Limb (tissue), 2 donors: ENCODE measurements at regions not wholly inside any gene's neighbourhood (a gene's known extent, or its start where the extent isn't known, plus 50 kb on each side); places are given as distances from the start of the nearest gene placed in this dataset.

Source experiments
- DNase-seq, 2 donors: peaks; one replicate each; pipeline ENCODE4 v3.0.0-alpha.2; 2016; ENCODE audit errors: extremely low spot score in 2 of 2

DNA sequence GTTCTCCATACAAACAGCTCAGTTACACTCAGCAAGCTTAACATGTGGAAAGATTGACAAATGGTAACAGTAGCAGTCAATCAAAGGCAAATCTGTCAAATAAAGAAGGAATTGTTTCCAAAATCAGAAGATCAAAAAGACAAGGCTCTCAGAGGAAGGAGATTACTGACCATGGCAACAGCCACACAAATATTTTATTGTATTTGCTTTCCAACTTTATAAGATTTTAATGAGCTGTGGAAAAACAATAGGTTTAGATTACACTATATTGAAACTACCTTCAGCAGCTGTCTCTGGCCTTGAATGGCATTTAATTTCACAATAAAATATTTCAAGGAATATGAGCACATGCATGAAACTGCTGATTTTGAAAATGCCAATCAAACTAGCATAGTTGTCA, 1143.9 kb upstream of the GJE1 start:
- DNase-seq: peak in 1 of 2 donors; percentile 13

DNA sequence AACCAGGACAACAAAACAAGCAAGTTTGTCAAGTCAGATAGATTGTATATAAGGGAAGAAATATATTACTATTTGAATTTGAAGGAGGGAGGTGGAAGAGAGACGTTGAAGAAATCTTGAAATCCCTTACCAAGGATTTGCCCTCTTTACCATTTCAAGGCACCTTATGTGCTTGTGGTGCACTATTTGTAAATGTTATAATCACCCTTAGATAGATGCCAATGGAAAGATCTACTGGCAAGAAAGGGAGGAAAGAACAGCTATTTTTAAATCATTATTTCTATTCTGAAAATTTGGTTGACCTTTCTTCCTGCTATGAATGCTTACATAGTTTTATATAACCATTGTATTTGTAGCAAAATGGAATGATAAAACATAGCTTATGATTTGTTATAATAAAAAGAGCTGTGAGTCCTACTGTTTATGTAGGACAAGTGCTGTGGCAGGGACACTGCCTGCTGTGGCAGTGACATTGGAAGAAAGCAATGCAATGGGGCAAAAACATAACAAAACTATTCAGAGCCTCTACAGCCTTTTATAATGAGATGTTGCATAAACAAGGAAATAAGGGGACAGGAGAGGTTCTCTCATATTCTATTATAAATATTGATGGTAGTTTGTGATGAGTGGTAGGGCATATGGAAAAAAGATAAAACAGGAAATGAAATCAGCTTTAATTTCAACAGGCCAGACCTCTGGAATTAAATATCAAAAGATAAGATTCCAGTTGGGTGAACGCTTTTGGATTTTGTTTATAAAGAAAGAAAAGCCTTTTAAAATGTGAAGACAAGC, 1145.2 kb upstream of the GJE1 start:
- DNase-seq: no peak

DNA sequence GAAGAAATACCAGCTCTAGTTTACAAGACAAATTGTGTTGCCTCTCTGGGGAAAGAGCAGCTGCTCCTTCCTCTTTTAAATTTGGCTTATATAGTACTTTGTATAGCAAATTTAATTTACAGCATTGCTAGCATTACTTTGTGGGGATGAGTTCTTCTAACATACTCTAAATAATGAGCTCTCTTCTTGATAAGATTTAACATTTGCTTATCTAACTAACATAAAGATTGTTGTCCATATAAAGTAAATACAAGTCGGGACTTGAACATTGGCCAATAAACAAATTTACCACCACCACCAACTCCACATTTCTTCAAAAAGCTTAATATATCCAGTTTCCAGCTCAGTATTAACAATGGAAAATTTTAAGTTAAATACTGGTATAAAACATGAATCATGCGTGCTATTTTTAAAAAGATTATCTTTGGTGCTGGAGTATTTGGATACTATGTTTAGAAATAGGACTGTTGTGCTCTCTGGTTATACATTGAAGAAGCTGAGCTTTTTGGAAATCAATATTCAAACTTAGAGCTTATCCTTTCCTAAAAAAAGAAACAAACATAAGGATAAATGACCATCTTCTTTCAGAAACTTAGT, 1146.9 kb upstream of the GJE1 start:
- no peak for DNase-seq

DNA sequence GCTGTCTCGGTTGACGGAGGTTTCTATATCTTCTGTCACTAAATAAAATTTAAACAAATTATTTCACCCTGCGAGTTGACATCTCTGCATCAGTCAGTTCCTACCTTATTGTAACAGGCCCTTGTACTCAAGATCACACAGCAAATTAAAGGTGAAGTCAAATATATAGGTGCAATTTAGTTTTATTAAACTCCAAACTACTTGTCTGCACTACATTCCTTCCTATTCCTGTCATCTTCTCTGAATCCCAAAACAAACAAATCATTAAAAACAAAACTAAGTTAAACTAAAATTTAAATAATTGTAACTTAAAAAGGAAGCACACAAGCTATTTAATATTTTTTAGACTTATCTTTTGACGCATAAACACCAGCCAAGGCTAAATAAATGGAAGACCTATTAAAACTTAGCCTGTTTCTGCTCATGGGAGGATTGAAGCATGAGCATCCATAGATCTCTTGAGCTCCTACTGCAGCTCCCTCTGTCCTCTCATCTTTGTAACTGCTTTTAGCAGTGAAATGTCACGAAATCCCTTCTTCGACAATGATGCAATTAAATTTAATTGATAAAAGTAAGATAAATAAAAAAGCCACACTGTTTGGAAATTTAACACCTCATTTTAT, 1152.3 kb upstream of the GJE1 start:
- no peak for DNase-seq

DNA sequence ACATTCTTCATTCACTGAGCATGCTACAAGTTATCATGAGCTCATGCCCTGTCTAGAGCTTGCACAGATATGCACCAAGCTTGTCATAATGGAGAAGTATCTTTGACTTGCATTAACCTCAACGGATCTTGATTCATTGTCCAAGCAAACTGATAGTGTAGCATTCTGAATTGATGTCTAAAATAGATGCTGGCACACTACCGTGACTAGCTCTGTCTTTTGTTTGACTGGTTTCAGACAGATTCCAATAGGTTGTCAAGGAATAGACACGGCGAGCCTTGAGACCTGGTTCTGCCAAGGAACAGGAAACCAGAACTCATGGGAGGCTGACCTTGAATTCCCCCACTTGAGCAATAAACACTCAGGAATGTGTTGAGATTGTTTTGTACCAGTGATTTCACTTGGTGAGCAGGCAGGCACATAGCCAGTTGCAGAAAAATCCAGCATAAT, 1153.1 kb upstream of the GJE1 start:
- no peak for DNase-seq

DNA sequence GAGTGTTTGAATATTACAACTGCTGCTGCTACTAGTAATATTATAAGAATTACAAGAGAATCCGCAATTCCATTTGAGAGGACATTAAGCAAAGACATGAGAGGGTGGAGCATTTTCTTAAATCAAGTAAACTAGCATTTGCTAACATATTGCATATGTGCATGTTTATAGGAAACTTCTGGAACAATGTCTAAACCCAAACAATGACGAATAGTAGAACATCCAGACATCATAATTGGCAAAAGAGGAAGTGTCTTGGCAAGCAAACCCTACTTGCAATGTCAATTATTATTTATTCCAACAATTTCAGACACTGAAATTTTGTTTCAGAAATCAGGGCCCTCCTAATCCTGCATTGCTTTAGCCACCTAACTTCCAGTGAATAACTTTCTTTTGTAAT, 1155.3 kb upstream of the GJE1 start:
- no peak for DNase-seq

DNA sequence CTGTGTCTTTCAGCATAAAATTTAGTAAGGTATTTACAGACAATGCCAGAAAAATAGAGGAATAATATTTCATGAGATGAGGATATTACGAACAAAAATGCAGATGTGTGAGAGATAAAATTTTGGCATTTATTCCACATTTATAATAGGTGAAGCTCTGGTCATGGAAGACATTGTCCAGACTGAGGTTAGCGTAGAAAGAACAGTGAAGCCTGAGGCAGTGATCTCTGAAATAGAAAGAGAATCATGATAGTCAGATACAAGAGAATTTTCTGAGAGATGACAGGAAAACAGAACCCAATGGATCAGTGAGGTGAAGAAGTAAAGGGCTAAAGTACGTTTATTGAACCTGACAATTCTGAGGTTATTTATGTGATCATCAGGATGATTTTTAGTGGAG, 1155.9 kb upstream of the GJE1 start:
- no peak for DNase-seq

DNA sequence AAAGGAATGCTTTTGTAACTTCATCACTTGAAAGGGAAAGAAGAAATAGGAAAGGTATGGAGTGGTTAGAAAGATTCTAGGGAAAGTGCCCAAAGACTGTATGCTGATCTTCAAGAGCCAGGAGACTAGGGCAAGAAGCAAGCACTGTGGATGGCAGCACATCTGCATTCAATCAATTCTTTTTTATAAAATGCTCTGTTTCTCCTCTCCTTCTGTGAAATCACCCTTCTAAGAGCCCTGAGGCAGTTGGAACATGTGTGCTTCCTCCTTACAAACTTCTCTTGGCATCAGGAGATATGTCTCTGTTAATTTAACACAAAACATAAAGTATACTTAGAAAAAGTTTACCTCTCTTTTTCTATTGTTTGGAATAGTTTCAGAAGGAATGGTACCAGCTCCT, 1162.2 kb upstream of the GJE1 start:
- no peak for DNase-seq

DNA sequence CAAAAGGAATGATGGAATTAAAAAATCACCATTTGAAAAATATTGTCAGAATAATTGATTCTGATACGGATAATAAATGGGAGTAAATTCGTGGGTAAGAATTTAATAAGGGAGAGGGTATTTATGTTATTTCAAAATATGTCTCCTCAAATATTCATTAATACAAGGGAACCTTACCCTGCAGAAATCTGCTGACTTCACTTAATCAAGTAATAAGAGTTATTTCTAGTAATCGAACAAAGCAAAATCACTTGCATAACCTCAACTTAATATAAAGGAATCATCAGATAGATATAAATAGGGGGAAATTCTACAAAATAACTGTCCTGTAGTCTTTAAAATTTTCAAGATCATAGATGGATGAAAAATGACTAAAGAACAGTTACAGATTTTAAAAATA, 1164.7 kb upstream of the GJE1 start:
- no peak for DNase-seq

DNA sequence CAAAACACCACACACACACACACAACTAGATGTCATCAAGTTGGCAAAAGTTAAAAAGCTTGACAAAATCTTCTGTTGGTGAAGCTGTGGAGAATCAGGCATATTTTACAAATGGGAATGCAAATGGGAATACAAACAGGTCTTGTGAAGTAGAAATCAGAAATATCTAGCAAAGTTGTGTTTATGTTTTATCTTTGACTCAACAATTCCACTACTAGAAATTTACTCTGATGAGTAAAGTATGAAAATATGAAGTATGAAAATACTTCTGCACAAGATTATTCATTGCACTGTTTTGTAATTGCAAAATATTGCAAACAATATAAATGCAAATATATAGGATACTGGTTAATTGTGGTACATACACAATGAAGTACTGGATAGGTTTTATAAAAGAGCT, 1166.0 kb upstream of the GJE1 start:
- no peak for DNase-seq

DNA sequence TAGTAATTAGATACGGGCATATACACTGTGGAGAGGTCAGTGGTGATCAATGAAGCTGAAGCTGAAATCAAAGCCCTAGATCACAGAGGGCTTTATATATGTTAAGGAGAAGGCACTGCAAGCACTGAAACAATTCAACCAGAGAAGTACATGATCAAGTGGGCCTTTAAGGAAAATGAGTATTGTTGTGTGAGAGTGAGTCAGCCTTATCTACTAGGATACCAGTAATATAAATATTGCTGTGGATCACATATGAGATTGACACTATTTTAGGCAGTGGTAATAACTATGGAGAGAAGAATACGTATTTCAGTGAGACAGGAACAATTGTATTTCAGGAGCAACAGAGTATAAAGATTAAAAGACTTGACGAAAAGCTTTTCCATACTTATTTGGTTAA, 1172.2 kb upstream of the GJE1 start:
- no peak for DNase-seq

DNA sequence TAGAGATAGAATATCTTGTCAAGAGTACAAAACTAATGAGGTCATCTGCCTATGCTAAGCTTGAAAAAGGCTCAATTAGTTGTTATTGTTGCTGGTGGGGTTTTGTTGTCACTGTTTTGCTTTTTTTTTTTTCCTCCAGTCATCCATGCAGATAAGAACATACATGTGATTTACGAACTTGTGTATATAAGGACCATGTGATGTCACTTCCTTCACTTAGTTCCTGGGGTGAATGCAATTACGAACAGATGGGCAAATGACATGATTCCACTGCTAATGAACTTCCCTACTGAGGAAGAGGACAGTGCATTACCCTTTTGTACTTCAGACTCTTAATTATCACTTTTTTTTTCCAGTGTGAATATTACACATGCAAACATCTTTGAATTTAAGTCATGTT, 1175.3 kb upstream of the GJE1 start:
- DNase-seq: no peak

DNA sequence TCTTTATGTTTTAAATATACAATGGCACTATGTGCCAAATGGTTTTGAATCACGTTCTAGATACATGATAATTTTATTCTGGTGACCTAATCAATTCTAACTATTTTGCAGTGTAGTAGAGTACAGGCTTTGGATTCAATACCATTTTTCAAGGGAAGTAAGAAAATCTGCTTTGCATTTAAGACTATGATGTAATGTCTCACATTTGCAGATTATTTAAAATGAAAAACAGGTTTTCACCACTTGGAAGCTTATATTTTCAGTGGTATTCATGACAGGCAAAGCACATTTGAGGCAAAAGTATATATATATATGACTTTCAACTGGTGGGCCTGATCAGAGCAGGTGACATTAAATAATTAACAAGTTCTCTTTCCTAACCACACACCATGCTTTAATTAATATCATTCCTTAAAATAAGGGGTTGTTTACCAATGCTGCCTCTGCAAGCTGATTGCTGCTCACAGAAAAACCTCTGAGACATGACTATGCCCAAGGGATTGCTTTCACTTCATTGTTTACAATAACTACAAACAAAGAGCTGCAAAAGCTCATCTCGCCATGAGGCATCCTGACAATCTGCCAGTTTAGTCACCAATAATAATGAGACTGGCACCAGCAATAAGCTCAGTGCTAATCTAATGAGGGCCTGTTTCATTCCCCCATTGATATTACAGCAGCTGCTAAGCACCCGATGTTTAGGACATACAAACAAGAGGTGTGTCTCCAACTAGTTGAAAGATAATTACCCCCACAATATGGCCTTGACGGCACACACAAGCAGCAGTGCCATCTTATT, 1176.0 kb upstream of the GJE1 start:
- DNase-seq: peak in 1 of 2 donors; percentile 72

DNA sequence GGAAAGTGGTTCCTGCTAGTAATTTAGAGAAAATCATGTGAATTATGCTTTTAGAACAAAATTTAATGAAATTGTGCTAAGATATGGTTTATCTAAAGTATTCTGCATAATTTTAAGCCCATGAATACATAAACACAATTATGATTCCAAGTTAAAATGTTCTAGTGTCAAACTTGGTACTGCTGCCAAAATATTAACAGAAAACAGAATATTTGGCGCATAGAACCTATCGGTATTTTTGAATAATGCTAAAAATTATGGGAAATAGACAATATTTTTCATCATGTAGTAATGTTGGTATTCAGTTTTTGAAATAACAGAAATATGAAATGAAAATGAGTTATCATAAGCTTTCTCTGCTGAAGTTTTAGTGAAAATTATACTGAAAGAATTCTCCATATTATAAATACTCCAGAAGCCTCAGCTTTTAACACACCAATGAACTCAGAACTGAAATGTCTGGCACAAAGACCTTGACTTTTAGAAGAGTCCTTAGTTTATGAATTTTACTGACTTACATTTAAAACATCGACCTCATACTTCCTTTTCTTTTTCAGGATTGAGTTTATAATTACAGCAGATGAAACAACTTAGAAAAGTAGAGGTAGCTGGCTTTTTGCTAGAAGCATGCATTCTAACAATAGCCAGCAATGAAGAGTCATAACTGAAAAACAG, 1192.3 kb upstream of the GJE1 start:
- DNase-seq: no peak

DNA sequence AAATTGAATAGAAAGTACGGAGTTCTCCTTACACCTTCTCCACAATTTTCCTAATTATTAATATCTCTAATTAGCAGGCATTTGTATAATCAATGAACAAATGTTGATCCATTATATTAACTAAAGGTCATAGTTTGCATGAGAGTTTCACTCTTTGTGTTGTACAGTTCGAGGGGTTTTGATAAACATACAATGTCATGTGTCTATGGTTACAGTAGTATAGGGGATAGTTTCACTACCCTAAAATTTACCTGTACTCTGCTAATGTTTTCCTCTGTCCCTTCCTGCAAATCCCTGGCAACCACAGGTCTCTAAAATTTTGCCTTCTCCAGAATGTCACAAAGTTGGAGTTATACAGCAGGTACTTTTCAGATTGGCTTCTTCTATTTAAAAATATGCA, 1199.8 kb upstream of the GJE1 start:
- DNase-seq: no peak

DNA sequence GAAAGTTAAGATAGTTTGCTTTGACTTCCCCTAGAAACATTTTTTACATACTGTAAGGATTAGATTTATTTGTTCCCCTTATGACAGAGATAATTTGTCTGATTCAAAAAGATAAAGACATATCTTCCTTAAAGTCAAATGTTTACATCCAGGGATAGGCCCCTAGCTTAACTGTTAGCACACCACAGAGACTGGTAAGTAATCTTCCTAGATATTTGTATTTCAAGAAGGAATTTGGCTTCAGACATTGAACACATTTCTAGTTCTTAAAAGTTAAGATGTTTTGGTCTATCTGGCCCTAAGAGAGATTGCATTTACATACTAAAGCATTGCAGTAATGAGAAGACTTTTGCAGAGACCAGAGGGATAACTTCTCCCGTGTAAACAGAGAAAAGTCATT, 1201.1 kb upstream of the GJE1 start:
- no peak for DNase-seq

DNA sequence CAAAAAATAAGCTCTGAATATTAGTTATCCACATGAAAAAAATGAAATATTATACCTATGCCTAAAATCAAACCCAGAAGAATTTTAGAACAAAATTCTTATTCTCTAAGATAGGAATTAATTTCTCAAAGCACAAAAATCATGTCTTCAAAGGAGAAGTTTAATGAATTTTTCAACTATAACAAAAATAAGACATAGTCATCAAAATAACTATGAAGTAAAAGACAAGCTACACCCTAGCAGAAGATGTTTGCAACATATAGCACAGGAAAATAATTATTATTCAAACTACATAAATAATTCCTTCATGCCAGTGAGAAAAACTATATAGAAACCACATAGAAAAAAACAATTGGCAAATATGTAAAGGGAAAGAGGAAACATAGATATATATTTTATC, 1203.6 kb upstream of the GJE1 start:
- DNase-seq: no peak

DNA sequence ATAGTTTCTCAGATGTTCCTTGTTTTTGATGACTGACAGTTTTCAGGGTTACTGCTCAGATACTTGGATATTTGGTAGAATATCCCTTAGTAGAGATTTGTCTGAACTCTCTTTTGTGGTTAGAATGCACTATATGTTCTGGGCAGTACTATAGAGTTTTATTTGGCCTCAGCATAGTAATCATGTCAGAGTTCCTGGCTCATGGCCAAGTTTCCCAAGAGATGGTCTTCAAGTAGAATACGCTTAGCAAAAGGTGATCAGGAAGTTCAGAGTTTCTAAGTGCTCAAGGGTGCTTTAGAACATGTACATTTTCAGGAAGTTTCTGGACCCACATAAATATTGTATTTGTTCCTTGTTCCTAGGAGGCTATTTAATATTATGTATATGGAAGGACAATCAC, 1209.7 kb upstream of the GJE1 start:
- no peak for DNase-seq

DNA sequence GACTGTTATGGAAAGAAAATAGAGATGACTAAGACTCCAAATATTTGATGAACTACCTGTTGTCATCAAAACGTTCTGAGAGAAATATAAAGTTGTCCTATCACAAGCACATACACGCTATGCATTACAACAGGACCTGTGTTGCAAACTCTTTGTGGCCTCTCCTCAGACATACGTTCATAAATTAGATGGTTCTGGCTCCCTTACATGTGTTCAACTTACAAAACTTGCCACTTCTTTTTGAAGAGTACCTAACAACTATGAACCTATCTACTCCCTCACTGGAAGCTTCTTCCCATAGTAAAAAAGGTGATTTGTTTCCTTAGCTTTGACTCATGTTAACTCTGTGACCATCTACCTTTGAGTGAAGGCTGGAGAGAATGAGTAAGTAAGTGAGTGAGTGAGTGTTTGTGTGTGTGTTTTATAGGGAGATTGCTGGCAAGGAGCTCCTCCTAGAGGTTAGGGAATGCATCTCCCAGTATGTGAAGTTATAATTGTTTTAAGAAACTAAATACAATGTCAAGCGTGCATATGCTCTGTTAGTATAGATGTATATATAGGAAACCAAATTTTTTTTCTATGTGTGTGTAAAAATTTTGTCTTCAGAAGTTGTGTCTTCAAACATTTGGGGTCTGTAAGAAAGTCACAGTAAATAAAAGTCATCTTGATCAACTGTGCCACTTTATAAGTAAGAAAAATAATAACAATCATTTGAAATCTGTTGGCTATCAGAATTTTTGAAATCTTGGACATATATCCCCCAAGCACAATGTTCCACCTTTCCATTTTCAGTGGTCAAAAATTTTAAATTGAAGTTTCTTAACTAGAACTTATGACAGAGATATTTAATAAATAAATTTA, 1211.1 kb upstream of the GJE1 start:
- peak in 1 of 2 donors; percentile 58 for DNase-seq

DNA sequence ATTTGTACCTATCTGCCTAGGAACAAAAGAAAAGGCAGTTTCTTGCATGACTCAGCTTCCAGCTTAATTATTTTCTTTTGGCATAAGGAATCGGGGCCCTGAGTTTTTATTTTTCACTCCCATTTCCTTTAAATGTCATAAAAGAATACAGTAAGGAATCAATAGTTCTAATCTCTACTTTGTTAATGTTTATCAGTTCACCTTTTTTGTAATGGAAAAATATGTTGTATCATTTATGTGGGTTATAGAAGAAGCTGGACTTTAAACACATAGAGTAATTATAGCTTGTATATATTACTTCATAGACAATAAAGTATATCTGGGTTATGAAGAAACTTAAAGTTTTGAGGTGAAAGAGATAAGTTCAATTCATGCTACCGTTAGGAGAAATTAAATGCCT, 1214.8 kb upstream of the GJE1 start:
- no peak for DNase-seq

DNA sequence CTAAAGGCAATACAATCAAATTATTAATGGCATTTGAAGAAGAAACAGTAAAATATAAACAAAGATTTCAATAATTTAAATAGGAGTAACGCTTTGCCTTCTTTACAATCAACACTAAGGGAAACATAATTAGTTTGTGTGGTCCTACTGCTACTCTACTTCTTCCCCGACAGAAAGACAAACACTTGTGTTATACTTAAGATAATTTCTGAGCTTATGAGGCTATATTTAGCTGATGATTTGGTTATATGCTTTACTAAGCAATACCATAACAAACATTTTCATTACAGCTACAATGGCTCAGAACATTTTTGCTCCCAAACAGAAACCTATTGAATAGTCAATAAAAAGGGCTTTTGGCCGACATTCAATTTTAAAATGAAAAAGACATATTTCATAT, 1217.2 kb upstream of the GJE1 start:
- DNase-seq: no peak
